Suprapubic skin (tissue), 4 donors: ENCODE measurements at regions not wholly inside any gene's neighbourhood (a gene's known extent, or its start where the extent isn't known, plus 50 kb on each side); places are given as distances from the start of the nearest gene placed in this dataset.

Experiments
- DNase-seq, 2 donors: peaks; one replicate each; pipeline ENCODE4 v3.0.0-alpha.2; 2019; ENCODE audit warnings: low spot score in 2 of 2
- H3K27ac ChIP-seq: fragments of 200-600 bp; sonication (generic); one replicate; pipeline ENCODE4 v1.5.1; 2019
- H3K27me3 ChIP-seq: fragments of 200-600 bp; sonication (generic); one replicate; pipeline ENCODE4 v1.5.1; 2019
- H3K36me3 ChIP-seq: fragments of 200-600 bp; sonication (generic); one replicate; pipeline ENCODE4 v1.5.1; 2019
- H3K4me1 ChIP-seq: fragments of 200-600 bp; sonication (generic); one replicate; pipeline ENCODE4 v1.5.1; 2019
- H3K4me3 ChIP-seq: fragments of 200-600 bp; sonication (generic); one replicate; pipeline ENCODE4 v1.5.1; 2019; ENCODE audit warnings: mild to moderate bottlenecking
- H3K9me3 ChIP-seq: fragments of 200-600 bp; sonication (generic); one replicate; pipeline ENCODE4 v1.5.1; 2019
- CTCF ChIP-seq, 2 donors: fragments of 200-600 bp in 1 of 2; fragments of 450-650 bp in 1 of 2; sonication (generic) in 1 of 2; IDR thresholded peaks; one replicate each; pipeline ENCODE4 v1.5.1; 2016 to 2019; ENCODE audit warnings: antibody characterized with exemption in 2 of 2, mild to moderate bottlenecking in 1 of 2, moderate library complexity in 1 of 2
- EP300 ChIP-seq: sonication (generic); formaldehyde crosslinking; IDR thresholded peaks from one replicate; pipeline ENCODE4 v1.6.1; 2017; ENCODE audit warnings: antibody characterized with exemption
- POLR2A ChIP-seq, 2 donors: fragments of 450-650 bp; IDR thresholded peaks; one replicate each; pipeline ENCODE4 v1.6.1; 2017; ENCODE audit warnings: antibody characterized with exemption in 2 of 2, mild to moderate bottlenecking in 2 of 2, moderate library complexity in 2 of 2
- POLR2AphosphoS5 ChIP-seq, 3 donors: sonication (generic); formaldehyde crosslinking; IDR thresholded peaks; one replicate each; pipeline ENCODE4 v1.6.1; 2017; ENCODE audit warnings: antibody characterized with exemption in 3 of 3
- WGBS: methylation state at CpG from one replicate; pipeline ENCODE4 v1.1.5; 2018; 5-methylcytosine and 5-hydroxymethylcytosine counted together

- no peak overlapping the region for H3K27ac ChIP-seq
- H3K36me3 ChIP-seq, result no peaks in the 10 kb centered on the region
- WGBS, result 83% methylated on average over 12 of the region's 14 CpGs
- no peaks in the 10 kb centered on the region for H3K9me3 ChIP-seq
- no peaks in the 10 kb centered on the region for H3K4me1 ChIP-seq
- H3K27me3 ChIP-seq, result no peaks in the 10 kb centered on the region
- no peak for TF ChIP-seq EP300
- no peak for TF ChIP-seq POLR2AphosphoS5 (IDR thresholded peaks at IDR 0.05)
- no peak for TF ChIP-seq CTCF (IDR thresholded peaks at IDR 0.05)
- TF ChIP-seq POLR2A (IDR thresholded peaks at IDR 0.05), result no peak
- no peak for DNase-seq
- H3K4me3 ChIP-seq, result no peak overlapping the region
Measured at GRCh38 chr18:78659057-78659456, 320.6 kb upstream of the SALL3 start.

GRCh38 chr18:78659748-78660147 lies 319.9 kb upstream of the SALL3 start:
- 46% methylated on average over 2 of the region's 16 CpGs for WGBS
- Histone ChIP-seq H3K27me3 (no peaks in the 10 kb centered on the region), H3K36me3 (no peaks in the 10 kb centered on the region), H3K9me3 (no peaks in the 10 kb centered on the region), H3K4me1 (no peaks in the 10 kb centered on the region), H3K27ac (no peak overlapping the region), H3K4me3 (no peak overlapping the region)
- DNase-seq, result no peak
- peak in 1 of 2 donors; percentile 30 for TF ChIP-seq CTCF (IDR thresholded peaks at IDR 0.05)
- TF ChIP-seq EP300, result no peak

GRCh38 chr18:78660311-78660710 lies 319.3 kb upstream of the SALL3 start:
- WGBS, result 72% methylated on average over 10 of the region's 10 CpGs
- H3K27me3 ChIP-seq, result no peaks in the 10 kb centered on the region
- H3K27ac ChIP-seq, result no peak overlapping the region
- no peaks in the 10 kb centered on the region for H3K9me3 ChIP-seq
- H3K4me1 ChIP-seq, result no peaks in the 10 kb centered on the region
- no peaks in the 10 kb centered on the region for H3K36me3 ChIP-seq
- no peak overlapping the region for H3K4me3 ChIP-seq
- no peak for DNase-seq
- no peak for TF ChIP-seq POLR2AphosphoS5 (IDR thresholded peaks at IDR 0.05)
- TF ChIP-seq CTCF (IDR thresholded peaks at IDR 0.05), result no peak
- TF ChIP-seq POLR2A (IDR thresholded peaks at IDR 0.05), result no peak
- TF ChIP-seq EP300, result no peak

GRCh38 chr18:78661316-78661715 lies 318.3 kb upstream of the SALL3 start:
- TF ChIP-seq CTCF (IDR thresholded peaks at IDR 0.05), result no peak
- TF ChIP-seq POLR2A (IDR thresholded peaks at IDR 0.05), result no peak
- TF ChIP-seq POLR2AphosphoS5 (IDR thresholded peaks at IDR 0.05), result no peak
- no peak for TF ChIP-seq EP300
- Histone ChIP-seq H3K4me1 (no peaks in the 10 kb centered on the region), H3K36me3 (no peaks in the 10 kb centered on the region), H3K27me3 (no peaks in the 10 kb centered on the region), H3K9me3 (no peaks in the 10 kb centered on the region), H3K4me3 (no peak overlapping the region), H3K27ac (no peak overlapping the region)
- DNase-seq, result no peak
- 83% methylated on average over 9 of the region's 9 CpGs for WGBS

GRCh38 chr18:78662879-78663278 lies 316.7 kb upstream of the SALL3 start:
- no peak overlapping the region for H3K4me3 ChIP-seq
- no peak for DNase-seq
- no peaks in the 10 kb centered on the region for H3K9me3 ChIP-seq
- no peaks in the 10 kb centered on the region for H3K36me3 ChIP-seq
- no peak overlapping the region for H3K27ac ChIP-seq
- WGBS, result 89% methylated on average over 9 of the region's 9 CpGs
- H3K27me3 ChIP-seq, result no peaks in the 10 kb centered on the region
- no peak for TF ChIP-seq EP300
- TF ChIP-seq CTCF (IDR thresholded peaks at IDR 0.05), result no peak
- no peak for TF ChIP-seq POLR2AphosphoS5 (IDR thresholded peaks at IDR 0.05)
- TF ChIP-seq POLR2A (IDR thresholded peaks at IDR 0.05), result no peak
- H3K4me1 ChIP-seq, result no peaks in the 10 kb centered on the region
